ENCODE measurements at regions not wholly inside any gene's neighbourhood (a gene's known extent, or its start where the extent isn't known, plus 50 kb on each side); places are given as distances from the start of the nearest gene placed in this dataset.
"Not testable (repeated sequence)": the region's sequence is repeated elsewhere in the genome, so short reads cannot be mapped to it uniquely, and the experiment has no call there.

DNA sequence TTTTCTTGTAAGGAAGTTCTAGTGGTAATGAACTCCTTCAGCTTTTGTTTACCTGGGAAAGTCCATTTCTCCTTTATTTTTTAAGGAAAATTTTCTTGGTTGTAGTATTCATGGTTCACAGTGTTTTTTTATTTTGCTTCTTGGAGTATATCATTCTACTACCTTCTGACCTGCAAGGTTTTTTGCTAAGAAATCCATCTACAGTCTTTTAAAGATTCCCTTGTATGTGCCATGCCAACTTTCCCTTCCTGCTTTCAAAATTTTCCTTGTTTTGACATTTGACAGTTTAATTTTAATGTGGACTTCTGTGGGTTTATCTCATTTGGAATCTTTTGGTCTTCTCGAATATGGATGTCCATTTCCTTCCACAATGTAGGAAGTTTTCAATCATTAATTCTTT is 855.6 kb downstream of the TBC1D32 start:
- no peak for DNase-seq

DNA sequence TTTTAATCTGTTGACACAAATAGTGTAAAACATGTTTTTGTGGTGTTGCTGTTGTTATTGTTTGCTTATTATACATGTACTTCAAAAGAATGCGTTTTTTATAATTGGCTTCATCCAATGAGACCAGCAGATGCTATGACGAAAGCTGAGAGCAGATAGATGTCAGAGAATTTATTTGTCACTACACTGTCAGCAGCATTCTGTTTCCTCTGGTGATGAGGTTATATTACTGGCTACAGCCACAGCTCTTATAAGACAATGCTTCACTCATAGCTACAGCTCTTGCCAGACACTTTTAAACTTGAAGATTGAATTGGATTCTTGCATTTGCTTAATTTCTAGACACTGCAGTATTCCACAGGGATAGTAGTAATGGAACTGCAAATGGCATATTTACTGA is 860.5 kb downstream of the TBC1D32 start:
- DNase-seq, result no peak

DNA sequence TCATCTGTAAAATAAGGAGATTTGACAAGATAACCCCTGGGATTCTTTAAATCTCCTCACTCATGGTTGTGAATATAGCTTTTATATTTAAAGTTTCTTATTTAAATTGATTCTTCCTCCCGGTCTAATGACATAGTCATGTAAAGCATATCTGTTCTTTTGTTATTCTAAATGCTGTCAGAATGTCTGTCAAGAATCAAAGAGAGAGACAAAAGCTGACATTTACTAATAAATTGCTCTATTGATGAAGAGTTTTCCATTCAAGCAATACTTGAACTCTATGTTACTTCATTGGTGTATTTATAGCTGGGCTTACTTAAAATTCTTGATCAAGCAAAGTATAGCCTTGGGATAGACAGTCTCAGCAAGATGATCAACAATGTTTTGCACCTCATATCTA is 865.8 kb downstream of the TBC1D32 start:
- DNase-seq, result no peak

DNA sequence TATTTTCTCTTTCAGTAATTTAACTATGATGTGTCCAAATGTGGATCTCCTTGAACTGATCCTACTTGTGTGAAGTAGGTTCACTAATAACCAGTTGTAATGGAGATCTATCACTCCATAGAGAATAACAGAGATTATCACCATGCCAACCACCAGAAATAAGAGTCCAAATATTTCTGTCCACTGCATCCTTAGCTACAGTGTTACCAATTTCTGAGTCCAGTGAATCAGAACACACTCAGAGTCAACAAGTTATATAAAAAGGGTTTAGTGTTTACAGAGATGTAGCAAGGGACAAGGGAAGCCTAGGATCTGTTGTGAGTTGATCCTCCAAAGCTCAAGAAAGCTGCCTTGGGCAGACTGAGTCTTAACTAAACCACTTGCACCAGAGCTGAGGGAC is 882.8 kb downstream of the TBC1D32 start:
- DNase-seq, result no peak

DNA sequence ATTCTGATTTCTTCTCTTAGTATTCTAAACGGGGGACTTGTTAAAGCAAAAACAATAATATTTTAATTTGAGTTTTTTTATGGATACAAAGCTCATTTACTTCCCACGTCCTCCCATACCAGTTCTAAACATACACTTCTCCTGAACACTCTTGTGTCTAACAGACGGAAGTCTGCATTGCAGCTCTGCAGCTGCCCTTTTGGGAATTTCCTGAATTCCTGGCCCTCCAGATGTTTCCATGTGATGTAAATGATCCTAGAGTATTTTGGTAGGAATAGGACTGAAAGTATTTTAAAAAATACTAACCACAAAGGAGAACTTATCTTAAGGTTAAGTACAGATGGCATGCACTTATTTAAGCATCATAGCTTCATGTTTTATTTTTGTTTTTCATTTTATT is 886.7 kb downstream of the TBC1D32 start:
- DNase-seq, result no peak

DNA sequence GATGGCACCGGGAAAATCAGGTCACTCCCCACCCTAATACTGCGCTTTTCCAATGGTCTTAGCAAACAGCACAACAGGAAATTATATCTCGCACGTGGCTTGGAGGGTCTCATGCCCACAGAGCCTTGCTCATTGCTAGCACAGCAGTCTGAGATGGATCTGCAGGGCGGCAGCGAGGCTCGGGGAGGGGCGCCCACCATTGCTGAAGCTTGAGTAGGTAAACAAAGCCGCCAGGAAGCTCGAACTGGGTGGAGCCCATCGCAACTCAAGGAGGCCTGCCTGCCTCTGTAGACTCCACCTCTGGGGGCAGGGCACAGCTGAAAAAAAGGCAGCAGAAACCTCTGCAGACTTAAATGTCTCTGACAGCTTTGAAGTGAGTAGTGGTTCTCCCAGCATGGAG is 901.4 kb downstream of the TBC1D32 start:
- not testable (repeated sequence) for DNase-seq

DNA sequence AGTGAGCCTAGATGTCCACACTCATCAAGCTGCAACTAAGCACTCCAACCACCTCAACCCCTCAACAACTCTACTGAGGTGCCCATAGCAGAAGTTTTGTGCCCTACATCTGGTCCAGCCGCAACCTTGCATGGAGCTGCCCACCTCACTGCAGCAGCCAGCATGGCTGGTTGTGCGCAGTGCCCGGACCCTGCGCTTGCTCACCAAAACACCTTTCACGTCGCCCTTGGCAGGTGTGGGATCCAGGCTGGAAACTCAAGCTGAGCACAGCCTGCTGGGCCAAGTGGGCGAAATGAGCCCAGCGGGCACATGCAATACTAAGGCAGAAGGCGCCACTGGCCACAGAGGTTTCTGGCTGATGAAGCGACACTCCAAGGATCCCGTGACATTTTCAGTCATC is 902.4 kb downstream of the TBC1D32 start:
- DNase-seq, result no peak

DNA sequence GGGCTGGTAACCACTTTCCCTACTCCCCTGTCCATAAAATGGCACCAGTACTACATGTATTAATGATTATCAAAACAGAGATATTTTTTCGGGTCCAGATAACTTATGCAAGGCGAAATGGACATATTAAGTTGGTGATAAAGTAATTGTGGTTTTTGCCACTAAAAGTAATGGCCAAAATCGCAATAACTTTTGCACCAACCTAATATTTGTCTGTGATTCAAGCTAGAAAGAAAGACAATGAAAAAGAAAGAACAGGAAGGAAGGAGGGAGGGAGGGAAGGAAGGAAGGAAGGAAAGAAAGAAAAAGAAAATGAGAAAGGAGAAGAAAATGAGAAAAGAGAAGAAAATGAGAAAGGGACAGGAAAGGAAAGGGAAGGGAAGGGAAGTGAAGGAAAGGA is 922.9 kb downstream of the TBC1D32 start:
- DNase-seq, result no peak

DNA sequence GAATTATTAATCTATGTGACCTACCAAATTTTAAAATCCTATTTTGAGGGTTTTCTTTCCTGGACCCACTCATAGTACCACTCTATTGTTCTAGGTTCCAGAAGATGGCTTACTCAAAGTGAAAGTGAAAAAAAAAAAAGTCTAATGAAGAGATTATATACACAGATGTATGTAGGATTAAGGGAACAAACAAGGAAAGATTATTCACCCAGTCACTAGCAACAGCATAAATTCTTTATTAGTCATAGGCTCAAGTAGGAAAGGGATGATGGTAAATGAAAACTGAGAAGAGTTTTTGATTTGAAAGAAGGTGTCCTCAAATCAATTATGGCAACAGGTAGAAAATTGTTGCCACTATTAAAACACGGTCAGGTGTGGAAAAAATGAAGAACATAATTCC is 923.7 kb downstream of the TBC1D32 start:
- no peak for DNase-seq

DNA sequence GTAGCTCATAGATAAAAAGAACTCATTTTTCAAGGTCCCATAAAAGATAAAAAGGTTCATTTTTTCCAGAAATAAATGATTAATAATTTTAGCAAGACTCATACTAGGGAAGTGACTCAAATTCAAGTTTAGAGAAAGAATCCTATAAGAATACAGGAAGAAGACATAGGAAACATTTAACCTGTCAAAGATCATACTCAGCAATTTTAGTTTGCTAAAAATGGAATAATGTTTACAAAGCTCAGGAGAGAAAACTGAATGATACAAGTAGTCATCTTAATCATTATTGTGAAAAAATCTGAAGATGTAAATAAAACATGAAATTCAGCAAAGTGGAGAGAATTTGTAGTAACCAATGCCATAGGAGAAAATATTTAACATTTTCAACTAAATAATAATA is 926.6 kb downstream of the TBC1D32 start:
- DNase-seq, result no peak

DNA sequence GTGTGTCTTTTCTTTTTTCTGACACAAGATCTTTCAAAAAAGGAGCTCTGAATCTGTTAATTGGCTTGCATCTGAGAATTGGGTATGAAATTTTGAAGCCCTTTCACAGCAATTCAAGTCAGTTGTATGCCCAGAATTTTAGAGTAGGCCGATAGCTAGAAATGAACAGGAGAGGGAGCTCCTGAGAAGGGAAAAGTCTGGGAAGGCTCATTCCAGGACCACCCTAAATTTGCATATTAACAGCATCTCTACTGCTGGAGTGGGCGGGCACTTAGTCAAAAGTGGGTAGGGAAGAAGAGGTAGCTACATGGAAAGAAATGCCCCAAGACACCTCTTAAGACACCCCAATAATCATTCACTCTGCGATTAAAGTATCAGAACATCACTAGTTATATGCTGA is 928.3 kb downstream of the TBC1D32 start:
- DNase-seq, result no peak

DNA sequence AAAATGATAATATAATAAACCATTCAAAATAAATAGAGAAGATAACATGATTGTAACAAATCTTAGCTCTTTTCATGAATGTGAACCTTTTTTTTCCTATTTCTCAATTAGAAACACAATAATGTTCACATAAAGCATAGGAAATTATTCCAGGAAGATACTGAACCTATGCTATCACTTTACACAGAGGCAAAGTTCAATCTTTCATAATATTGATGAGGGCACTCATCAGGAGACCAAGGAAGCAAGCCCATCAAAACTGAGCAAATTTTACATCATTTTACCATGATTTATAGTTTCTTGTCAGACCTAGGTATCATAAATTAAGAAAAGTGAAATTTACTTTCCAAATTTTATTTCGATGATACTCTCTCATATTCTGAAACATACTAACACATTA is 938.5 kb downstream of the TBC1D32 start:
- DNase-seq, result no peak

DNA sequence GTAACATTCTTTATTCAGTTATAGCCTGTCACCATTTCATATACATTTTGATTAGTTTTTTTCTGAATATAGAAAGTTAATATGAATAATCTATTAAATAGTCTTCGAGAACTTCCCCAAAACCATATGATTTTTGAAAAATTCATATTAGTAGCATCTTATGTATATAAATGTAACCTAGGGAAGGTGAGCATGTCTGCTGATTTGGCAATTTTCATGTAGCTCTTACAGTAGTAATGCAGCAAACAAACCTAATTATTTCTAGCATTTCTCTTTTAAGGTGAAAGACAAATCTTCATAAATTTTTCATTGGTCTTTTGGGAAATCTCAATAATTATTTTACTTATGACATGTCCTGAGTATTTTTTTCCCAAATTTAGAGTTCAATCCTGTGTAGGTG is 939.0 kb downstream of the TBC1D32 start:
- no peak for DNase-seq

DNA sequence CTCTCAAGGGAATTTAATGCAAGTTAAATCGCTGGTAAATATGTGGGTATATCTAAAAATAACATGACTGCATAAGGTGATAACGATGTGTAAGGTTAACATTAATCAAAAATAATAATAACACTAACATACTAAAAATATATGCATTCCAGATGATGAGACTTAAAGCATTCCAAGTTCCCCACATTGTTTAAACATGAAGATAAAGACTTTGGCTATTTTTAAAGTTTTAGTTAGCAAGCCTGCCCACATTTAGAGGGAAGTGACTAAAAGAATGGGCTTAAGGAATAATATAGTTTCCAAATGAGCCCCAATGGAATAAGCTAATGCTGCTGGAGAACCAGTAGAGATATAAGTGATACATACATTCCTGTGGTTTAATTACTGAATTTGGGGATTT is 941.3 kb downstream of the TBC1D32 start:
- DNase-seq, result no peak

DNA sequence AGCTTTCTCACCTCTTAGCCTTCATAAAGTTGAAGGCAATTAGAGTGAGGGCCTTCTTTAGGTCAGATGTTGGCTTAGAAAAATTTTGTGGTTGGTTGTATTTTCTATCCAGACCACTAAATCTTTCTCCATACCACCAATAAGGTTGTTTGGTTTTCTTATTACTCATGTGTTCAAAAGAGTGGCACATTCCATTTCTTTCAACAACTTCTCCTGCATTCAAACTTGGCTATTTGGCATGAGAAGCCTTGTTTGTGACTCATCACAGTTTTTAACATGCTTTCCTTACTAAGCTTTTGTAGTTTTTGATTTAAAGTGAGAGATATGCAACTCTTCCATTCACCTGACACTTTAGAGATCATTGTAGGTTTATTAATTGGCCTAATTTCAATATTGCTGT is 949.6 kb downstream of the TBC1D32 start:
- DNase-seq, result no peak

DNA sequence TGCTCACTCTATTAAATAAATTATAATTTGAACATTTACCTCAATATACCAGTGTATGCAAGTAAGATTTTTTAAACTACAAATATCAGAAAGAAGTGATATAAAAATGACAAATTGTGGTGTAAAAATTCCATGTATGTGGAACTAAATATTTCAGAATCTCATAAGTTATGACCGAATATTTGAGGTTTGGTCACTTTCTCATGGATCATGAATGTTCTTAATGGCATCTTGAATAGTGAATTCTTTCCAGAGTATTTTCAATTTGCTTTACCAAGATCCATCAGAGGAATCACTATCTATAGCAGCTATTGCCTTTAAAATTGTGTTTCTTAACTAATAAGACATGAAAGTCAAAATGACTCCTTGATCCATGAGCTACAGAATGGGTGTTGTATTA is 950.6 kb downstream of the TBC1D32 start:
- DNase-seq, result no peak

DNA sequence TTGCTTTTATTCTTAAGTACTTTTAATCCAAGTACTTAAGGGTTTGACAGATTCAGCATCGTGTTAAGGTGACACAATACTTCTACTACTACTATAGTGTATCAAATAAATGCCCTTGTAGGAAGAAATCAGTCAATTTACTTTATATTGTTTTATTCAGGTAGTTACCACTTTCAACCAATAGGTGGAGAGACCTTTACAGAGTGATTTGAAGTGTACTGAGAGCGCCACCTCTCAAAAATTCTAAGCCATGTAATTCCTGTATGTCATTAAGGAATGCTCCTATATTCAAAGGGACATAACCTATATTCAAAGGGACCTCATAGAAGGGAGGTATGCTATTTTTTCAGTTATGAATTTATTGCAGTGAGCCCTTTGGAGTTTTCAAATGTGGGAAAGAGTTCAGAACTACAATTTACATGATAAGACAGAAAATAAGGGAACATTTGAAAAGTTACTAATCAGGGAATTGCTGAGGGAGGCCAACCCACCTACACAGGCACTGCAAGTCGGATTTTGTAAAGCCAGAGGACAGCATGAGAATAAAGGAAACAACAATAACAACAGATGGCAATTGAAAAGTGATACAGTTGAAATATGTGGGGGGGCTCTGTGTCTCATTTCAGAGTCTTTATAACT is 955.6 kb downstream of the TBC1D32 start:
- DNase-seq, result no peak

DNA sequence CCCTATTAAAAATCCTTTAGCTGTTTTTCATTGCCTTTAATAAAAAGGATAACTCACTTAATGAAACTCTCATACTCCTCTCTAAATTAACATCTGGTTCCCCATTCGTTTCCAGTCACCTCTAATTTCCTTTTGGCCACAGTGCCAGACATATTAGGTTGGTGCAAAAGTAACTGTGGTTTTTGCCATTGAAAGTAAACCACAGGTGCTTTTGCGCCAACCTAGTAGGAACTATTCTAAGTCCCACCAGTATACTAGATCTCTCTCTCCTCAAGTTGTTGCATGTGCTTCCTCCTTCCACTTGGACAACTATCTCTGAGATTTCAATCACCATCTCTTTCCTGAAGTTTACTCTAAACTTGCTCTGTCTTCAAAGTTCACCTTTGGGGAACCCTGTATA is 961.1 kb downstream of the TBC1D32 start:
- no peak for DNase-seq

DNA sequence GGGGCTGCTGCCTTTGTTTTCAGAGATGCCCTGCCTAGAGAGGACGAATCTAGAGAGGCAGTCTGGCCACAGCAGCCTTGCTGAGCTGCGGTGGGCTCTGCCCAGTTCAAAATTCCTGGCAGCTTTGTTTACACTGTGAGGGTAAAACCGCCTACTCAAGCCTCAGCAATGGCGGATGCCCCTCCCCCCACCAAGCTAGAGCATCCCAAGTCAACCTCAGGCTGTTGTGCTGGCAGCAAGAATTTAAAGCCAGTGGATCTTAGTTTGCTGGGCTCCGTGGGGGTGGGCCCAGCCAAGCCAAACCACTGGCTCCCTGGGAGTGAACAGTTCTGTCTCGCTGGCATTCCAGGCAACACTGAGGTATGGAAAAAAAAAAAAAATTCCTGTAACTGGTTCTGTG is 970.9 kb downstream of the TBC1D32 start:
- DNase-seq, result no peak

DNA sequence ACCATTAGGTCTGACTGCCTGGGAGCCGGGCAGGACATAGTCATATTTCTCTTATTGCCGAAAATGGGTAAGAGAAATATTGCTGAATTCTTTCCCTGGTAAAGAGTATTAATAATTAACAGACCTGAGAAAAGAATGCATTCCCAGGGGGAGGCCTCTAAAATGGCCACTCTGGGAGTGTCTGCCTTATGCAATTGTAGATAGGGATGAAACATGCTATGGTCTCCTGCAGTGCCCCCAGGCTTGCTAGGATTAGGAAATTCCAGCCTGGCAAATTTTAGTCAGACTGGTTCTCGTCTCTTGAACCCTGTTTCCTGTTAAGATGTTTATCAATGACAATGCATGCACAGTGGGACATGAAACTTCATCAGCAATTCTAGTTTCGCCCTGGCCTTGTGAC is 975.7 kb downstream of the TBC1D32 start:
- not testable (repeated sequence) for DNase-seq

DNA sequence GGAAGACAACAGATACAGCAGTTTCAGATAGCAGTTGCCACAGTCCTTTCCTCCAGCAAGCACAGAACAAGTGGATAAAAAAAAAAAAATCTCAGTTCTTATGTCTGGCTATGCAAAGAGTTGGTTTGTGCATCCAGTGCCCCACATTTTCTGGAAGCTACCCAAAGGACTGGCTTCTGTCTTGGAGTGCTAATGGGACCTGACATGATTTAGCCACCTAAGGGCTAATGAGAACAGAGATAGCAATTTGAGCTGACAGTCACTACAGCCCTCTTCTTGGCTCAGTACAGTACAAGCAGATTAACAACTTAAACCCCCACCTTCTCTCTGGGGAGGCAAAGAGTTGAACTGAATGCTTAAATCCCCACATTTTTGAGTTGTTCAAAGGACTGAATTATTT is 976.8 kb downstream of the TBC1D32 start:
- DNase-seq, result no peak

DNA sequence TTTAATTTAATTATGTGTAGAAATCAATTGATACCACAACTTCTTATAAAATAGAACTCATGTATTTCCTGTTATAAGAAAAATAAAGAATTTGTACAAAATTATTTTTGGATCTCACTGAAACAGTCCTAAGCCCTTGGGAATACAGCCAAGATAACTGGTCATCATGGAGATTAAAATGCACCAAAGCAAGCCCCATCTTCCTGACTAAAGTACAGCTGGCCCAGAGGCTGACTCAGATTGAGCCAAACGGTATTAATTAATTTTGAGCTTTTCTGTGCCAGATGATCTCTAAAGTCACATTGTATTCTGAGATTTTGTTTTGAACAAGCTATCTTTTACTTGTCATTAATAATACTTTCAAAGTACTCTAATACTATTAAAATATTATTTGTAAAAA is 978.5 kb downstream of the TBC1D32 start:
- DNase-seq, result no peak

DNA sequence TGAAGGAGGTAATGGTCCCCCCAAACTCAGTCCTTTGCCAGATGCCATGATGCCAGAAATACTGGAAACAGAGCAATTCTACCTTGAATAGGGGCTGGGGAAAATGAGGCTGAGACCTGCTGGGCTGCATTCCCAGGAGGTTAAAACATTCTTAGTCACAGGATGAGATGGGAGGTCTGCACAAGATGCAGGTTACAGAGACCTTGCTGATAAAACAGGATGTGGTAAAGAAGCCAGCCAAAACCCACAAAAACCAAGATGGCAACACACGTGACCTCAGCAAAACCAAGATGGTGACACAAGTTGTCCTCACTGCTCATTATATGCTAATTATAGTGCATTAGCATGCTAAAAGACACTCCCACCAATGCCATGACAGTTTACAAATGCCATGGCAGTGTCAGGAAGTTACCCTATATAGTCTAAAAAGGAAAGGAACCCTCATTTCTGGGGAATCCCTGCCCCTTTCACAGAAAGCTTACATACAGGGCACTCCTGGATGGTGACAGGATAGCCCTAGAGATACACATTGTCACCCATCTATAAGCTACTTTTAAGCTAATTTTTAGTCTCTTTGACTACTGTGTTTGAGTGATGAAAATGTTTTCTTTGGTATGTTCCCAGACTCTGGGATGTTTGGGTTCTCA is 979.7 kb downstream of the TBC1D32 start:
- DNase-seq, result no peak

DNA sequence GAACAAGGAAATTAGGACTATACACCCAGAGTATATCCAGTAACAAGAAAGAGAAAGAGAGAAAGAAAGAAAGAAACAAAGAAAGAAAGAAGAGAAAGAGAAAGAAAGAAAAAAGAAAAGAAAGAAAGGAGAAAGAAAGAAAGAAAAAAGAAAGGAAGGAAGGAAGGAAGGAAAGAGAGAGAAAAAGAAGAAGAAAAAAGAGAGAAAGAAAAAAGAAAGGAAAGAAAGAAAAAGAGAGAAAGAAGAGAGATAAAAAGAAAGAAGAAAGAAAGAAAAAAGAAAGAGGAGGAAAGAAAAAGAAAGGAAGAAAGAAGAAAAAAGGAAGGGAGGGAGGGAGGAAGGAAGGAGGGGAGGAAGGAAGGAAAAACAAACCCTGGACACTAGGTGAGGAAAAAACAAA is 981.8 kb downstream of the TBC1D32 start:
- no peak for DNase-seq

DNA sequence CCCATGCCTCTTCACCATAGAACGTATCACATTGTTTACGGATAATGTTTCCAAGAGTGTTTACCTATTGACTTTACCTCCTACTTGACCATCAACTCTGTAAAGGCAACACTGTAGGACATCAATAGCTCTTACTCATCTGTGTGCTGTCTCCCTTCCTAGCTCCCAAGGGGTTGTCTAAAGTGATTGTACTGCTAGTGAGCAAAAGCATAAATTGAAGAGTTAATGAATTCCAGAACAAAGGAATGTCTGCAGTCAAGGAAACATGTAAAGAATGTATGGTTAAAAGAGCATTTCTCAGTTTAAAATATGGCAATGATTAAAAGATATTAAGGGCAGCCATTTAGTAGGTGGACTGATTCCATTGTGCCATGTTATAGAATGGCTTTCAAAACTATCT is 985.4 kb downstream of the TBC1D32 start:
- DNase-seq, result no peak

Data from activated T-cell treated with anti-CD3 and anti-CD28 coated beads, Interleukin-2, amount 50 U/mL, for 1 hour (primary cell).